Adrenal gland (tissue), 9 donors: ENCODE measurements at regions not wholly inside any gene's neighbourhood (a gene's known extent, or its start where the extent isn't known, plus 50 kb on each side); places are given as distances from the start of the nearest gene placed in this dataset.

Experiments
- DNase-seq, 7 donors: peaks; one replicate each; pipeline ENCODE4 v3.0.0-alpha.2; 2019 to 2020
- H3K27ac ChIP-seq, 5 donors: fragments of 200-600 bp; sonication (generic) in 4 of 5; 1 replicate in 3 of 5; 2 replicates in 2 of 5; pipeline versions ENCODE4 v1.5.1 to v1.8.0; 2016 to 2020; ENCODE audit warnings: mild to moderate bottlenecking in 1 of 5
- H3K27me3 ChIP-seq: fragments of 200-600 bp; 2 replicates; pipeline ENCODE4 v1.8.0; 2021
- H3K36me3 ChIP-seq, 2 donors: fragments of 200-600 bp; replicated peaks in 1 of 2; 1 replicate in 1 of 2; 2 replicates in 1 of 2; pipeline versions ENCODE4 v1.5.1 to v1.8.0; 2018 to 2022
- H3K4me1 ChIP-seq, 2 donors: fragments of 200-600 bp; replicated peaks in 1 of 2; 1 replicate in 1 of 2; 2 replicates in 1 of 2; pipeline versions ENCODE4 v1.5.1 to v1.8.0; 2018 to 2021
- H3K4me3 ChIP-seq, 4 donors: fragments of 200-600 bp; sonication (generic) in 3 of 4; one replicate each; pipeline ENCODE4 v1.5.1; 2016 to 2018
- H3K9me3 ChIP-seq, 3 donors: fragments of 200-600 bp; sonication (generic) in 1 of 3; replicated peaks in 1 of 3; 1 replicate in 2 of 3; 2 replicates in 1 of 3; pipeline versions ENCODE4 v1.5.1 to v1.8.0; 2016 to 2021
- POLR2A ChIP-seq, 2 donors: fragments of 450-650 bp; IDR thresholded peaks; one replicate each; pipeline ENCODE4 v1.6.1; 2017; ENCODE audit warnings: antibody characterized with exemption in 2 of 2, mild to moderate bottlenecking in 2 of 2, moderate library complexity in 1 of 2
- WGBS, 4 donors: extraction: QIAGEN DNeasy Blood & Tissue Kit in 2 of 4; methylation state at CpG; one replicate each; pipeline versions ENCODE4 v1.1.5 to v1.1.7; 2013 to 2017; 5-methylcytosine and 5-hydroxymethylcytosine counted together
- intact Hi-C, 2 donors: fragments of 100-400 bp; cut with DNase I; formaldehyde crosslinking; loops; one replicate each; pipeline versions ENCODE4 v1.14.1 to v1.15.0; 2022 to 2023
- TF ChIP-seq, protein P1 (sequence below), 6 experiments: fragments of 450-650 bp in 4 of 6; fragments of 200-600 bp in 2 of 6; sonication (generic) in 1 of 6; IDR thresholded peaks; 1 replicate in 5 of 6; 2 replicates in 1 of 6; pipeline versions ENCODE4 v1.5.1 to v1.8.0; 2016 to 2021; ENCODE audit warnings: antibody characterized with exemption in 6 of 6, mild to moderate bottlenecking in 2 of 6, moderate library complexity in 1 of 6
- donor health status: healthy with polysubstance abuse.
- donor health status: Bipolar disorder and iron deficiency.
- donor health status: DM: yes; HTN: yes; CAD: no.
- donor health status: DM: no; HTN: no; CAD: no.
- donor health status: DM: no; HTN: no; CAD: no.

DNA sequence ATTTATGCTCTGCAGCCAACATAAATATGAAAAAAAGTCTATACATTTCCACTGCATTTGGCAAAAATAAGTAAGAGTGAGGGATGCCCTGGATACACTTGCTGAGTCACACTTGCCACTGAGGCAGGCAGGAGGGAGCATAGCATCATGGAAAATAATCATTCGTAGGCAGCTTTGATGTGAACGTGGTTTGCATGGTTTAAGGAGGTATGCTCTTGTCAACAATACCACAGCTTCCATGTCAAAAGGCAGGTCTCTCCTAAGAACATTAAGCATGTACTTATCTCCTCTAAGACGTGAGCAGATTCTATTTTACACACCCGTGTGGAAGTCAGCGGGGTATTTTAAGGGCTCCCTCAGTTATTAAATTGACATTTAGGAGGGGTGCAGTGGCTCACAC is 89.2 kb upstream of the WDR11 start:
- Histone ChIP-seq H3K27ac (no peak overlapping the region), H3K27me3 (no peaks in the 10 kb centered on the region), H3K9me3 (no peaks in the 10 kb centered on the region), H3K4me1 (no peaks in the 10 kb centered on the region), H3K36me3 (no peaks in the 10 kb centered on the region), H3K4me3 (no peak overlapping the region)
- WGBS, 4 donors, result 60 to 64% (median 62%) methylated on average over 5 of the region's 5 CpGs
- TF ChIP-seq, protein P1, sequence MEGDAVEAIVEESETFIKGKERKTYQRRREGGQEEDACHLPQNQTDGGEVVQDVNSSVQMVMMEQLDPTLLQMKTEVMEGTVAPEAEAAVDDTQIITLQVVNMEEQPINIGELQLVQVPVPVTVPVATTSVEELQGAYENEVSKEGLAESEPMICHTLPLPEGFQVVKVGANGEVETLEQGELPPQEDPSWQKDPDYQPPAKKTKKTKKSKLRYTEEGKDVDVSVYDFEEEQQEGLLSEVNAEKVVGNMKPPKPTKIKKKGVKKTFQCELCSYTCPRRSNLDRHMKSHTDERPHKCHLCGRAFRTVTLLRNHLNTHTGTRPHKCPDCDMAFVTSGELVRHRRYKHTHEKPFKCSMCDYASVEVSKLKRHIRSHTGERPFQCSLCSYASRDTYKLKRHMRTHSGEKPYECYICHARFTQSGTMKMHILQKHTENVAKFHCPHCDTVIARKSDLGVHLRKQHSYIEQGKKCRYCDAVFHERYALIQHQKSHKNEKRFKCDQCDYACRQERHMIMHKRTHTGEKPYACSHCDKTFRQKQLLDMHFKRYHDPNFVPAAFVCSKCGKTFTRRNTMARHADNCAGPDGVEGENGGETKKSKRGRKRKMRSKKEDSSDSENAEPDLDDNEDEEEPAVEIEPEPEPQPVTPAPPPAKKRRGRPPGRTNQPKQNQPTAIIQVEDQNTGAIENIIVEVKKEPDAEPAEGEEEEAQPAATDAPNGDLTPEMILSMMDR (IDR thresholded peaks at IDR 0.05), result no peak
- no peak for TF ChIP-seq POLR2A (IDR thresholded peaks at IDR 0.05)
- no peak for DNase-seq
- intact Hi-C loops, result no loop called here

DNA sequence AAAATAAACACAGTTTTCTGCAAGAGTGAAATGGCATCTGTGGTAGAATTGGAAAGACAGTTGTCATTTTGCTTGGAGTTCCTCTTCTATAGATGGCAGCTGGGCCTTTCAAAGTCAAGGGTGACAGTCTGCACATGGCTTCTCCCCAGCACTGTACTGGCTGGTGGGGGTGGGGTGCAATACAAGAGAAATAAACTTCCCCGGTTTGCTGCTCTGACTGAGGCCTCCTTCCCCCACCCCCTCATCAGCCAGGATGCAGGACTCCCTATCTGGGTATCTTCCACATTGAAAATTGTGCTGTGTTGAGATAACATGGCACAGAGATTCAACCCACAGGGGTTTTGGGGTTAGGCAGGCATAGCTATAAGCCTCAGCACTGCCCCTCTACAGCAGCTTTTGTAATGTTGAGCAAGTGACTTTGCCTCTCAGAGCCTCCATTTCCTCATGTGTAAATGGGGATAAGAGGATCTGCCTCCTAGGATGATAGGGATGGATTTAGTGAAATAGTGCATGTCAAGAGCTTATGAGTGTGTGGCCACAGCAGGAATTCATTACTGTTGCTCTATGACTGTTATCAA is 85.8 kb upstream of the WDR11 start:
- intact Hi-C loops, result no loop called here
- no peak for DNase-seq
- Histone ChIP-seq H3K9me3 (no peaks in the 10 kb centered on the region), H3K27ac (no peak overlapping the region), H3K4me3 (no peak overlapping the region), H3K27me3 (no peaks in the 10 kb centered on the region), H3K36me3 (no peaks in the 10 kb centered on the region), H3K4me1 (no peaks in the 10 kb centered on the region)
- TF ChIP-seq POLR2A (IDR thresholded peaks at IDR 0.05), result no peak
- TF ChIP-seq, protein P1 (IDR thresholded peaks at IDR 0.05), result no peak
- WGBS, 4 donors, result 62 to 83% (median 67%) methylated on average over 1 of the region's 1 CpG; no CpG with 5 or more reads in 1 of the 4 donors

DNA sequence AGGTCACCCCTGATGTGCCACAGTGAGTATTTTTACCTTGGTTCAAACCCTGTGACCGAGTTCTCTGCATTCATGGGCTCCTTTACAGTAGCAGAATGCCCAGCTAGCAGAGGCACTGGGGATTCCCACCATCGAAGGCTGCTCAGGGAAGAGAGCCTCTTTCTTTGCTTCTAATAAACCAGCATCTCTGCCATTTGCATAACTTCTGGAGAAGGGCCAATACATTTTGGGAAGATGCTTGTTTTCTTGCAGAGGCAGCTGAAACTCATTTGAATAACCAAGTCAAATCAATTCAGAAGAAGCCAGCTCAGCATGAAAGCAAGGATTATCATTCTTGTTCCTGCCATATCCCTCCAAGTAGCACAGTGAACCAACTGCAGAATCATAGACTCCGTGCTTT is 82.9 kb upstream of the WDR11 start:
- DNase-seq, result no peak

DNA sequence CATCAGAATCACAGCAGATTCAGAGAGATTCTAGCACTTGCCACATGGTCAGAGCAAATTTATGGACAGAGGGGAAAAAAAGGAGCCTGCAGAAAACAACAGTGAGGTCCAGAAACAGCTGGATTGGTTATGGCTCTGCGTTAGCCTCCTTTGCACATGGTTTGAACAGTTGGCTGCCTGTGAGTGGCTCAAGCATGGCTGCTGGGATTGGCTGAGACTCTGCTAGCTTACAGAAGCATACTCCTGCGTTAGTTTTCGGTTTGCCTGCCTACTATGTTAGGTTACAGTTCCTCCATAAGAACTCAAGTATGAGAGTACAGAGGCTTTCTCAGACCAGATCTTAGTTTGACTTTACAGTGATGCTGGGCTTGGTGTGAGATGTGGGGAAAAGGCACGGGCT is 80.7 kb upstream of the WDR11 start:
- TF ChIP-seq POLR2A (IDR thresholded peaks at IDR 0.05), result no peak
- TF ChIP-seq, protein P1 (IDR thresholded peaks at IDR 0.05), result no peak
- Histone ChIP-seq H3K4me3 (no peak overlapping the region), H3K4me1 (no peaks in the 10 kb centered on the region), H3K9me3 (no peaks in the 10 kb centered on the region), H3K36me3 (no peaks in the 10 kb centered on the region), H3K27ac (no peak overlapping the region), H3K27me3 (no peaks in the 10 kb centered on the region)
- intact Hi-C loops, result no loop called here
- no peak for DNase-seq
- WGBS, 4 donors, result 66 to 75% (median 71%) methylated on average over 4 of the region's 4 CpGs

More for the DNA sequence above, 82.9 kb upstream of the WDR11 start:
- Histone ChIP-seq H3K9me3 (no peaks in the 10 kb centered on the region), H3K4me1 (no peaks in the 10 kb centered on the region), H3K27me3 (no peaks in the 10 kb centered on the region), H3K27ac (no peak overlapping the region), H3K36me3 (no peaks in the 10 kb centered on the region), H3K4me3 (no peak overlapping the region)
- no peak for TF ChIP-seq POLR2A (IDR thresholded peaks at IDR 0.05)
- TF ChIP-seq, protein P1 (IDR thresholded peaks at IDR 0.05), result no peak
- intact Hi-C loops, result no loop called here
- 74 to 84% (median 76%) methylated on average over 3 of the region's 3 CpGs for WGBS, 4 donors
